HL-60 (cell line): ENCODE measurements at regions not wholly inside any gene's neighbourhood (a gene's known extent, or its start where the extent isn't known, plus 50 kb on each side); places are given as distances from the start of the nearest gene placed in this dataset.

ENCODE experiments used
- DNase-seq, 2 experiments: peaks; one replicate each; pipeline ENCODE4 v3.0.0-alpha.2; 2010 to 2020; ENCODE audit warnings: low read depth in 1 of 2, low spot score in 1 of 2
- H3K27ac ChIP-seq: fragments of 250-450 bp; sonication (Bioruptor Pico); replicated peaks from 2 replicates; pipeline ENCODE4 v1.5.1; 2020; ENCODE audit warnings: mild to moderate bottlenecking, moderate library complexity
- H3K27me3 ChIP-seq: fragments of 250-450 bp; sonication (Bioruptor Pico); 2 replicates; pipeline ENCODE4 v1.5.1; 2021; ENCODE audit warnings: mild to moderate bottlenecking, moderate library complexity; ENCODE audit not compliant: insufficient read depth, poor library complexity, severe bottlenecking
- H3K4me3 ChIP-seq: replicated peaks from 2 replicates; pipeline ENCODE4 v1.5.1; 2011; ENCODE audit warnings: mild to moderate bottlenecking, control low read depth, low read length; ENCODE audit not compliant: insufficient read depth
- GABPA ChIP-seq: IDR thresholded peaks from 2 replicates; pipeline ENCODE4 v1.6.1; 2012; ENCODE audit warnings: low read depth
- POLR2AphosphoS5 ChIP-seq: IDR thresholded peaks from 2 replicates; pipeline ENCODE4 v1.6.1; 2012; ENCODE audit warnings: low read depth
- REST ChIP-seq: IDR thresholded peaks from 2 replicates; pipeline ENCODE4 v1.6.1; 2012; ENCODE audit warnings: low read depth; ENCODE audit not compliant: insufficient replicate concordance
- SPI1 ChIP-seq: IDR thresholded peaks from 2 replicates; pipeline ENCODE4 v1.6.1; 2012; ENCODE audit warnings: low read depth, mild to moderate bottlenecking, borderline replicate concordance
- TF ChIP-seq, protein P1 (sequence below): IDR thresholded peaks from one replicate; pipeline ENCODE4 v1.5.1; 2011; ENCODE audit warnings: low read length, control low read depth, inconsistent platforms; ENCODE audit not compliant: insufficient read depth

- TF ChIP-seq GABPA = no peak
- no peak for TF ChIP-seq SPI1
- no peak for TF ChIP-seq POLR2AphosphoS5
- no peak for TF ChIP-seq REST
- TF ChIP-seq, protein P1, sequence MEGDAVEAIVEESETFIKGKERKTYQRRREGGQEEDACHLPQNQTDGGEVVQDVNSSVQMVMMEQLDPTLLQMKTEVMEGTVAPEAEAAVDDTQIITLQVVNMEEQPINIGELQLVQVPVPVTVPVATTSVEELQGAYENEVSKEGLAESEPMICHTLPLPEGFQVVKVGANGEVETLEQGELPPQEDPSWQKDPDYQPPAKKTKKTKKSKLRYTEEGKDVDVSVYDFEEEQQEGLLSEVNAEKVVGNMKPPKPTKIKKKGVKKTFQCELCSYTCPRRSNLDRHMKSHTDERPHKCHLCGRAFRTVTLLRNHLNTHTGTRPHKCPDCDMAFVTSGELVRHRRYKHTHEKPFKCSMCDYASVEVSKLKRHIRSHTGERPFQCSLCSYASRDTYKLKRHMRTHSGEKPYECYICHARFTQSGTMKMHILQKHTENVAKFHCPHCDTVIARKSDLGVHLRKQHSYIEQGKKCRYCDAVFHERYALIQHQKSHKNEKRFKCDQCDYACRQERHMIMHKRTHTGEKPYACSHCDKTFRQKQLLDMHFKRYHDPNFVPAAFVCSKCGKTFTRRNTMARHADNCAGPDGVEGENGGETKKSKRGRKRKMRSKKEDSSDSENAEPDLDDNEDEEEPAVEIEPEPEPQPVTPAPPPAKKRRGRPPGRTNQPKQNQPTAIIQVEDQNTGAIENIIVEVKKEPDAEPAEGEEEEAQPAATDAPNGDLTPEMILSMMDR = no peak
- Histone ChIP-seq H3K27me3 (no peaks in the 10 kb centered on the region), H3K4me3 (no peak overlapping the region), H3K27ac (no peak overlapping the region)
- DNase-seq = no peak
These were observed 94.5 kb upstream of the THUMPD2 start for GRCh38 chr2:39873586-39873985.

DNA sequence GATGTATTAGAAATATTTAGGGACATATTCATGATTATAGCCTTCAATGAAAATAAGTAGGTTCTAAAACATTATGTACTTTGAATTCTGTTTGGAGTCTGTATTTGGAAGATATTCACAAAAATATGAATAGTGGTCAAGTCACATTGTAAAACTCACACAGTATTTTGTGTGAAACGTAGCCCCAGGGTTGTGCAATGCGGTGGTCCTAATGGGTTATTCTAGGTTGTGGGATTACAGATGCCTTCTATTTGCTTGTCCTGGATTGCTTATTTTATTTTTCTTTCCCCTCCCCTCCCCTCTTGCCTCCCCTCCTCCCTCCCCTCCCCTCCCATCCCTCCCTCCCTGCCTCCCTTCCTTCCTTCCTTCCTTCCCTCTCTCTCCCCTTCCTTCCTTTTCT lies 93.7 kb upstream of the THUMPD2 start:
- no peak overlapping the region for H3K4me3 ChIP-seq
- no peak overlapping the region for H3K27ac ChIP-seq
- peaks cover 3% of the 10 kb centered on the region for H3K27me3 ChIP-seq
- DNase-seq = no peak
- TF ChIP-seq POLR2AphosphoS5 (no peak), SPI1 (no peak), GABPA (no peak), REST (no peak)
- TF ChIP-seq, protein P1 = no peak

DNA sequence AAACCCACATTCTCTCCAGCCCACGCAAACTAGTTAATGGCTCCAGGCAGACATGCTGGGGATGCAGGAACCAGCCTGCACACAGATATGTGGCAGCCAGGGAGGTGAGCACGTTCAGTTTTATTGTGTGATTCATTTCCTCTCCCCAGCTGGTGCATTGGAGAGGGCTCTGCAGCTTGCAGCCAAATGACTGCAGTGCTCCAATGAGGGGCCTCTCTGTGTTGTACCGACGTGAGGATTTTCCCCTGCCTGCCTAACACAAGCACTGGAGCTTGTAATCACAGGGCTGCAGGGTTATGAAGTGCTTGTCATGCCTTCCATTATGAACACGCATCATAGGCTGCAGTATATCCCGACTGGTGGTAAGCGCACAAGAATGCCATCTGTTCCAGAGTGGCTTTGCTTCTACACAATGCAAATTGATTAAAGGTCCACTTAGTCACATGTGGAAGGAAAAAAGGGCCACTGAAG lies 92.3 kb upstream of the THUMPD2 start:
- H3K27ac ChIP-seq = no peak overlapping the region
- H3K4me3 ChIP-seq = no peak overlapping the region
- peaks cover 3% of the 10 kb centered on the region for H3K27me3 ChIP-seq
- DNase-seq = no peak
- TF ChIP-seq, protein P1 = no peak
- no peak for TF ChIP-seq SPI1
- TF ChIP-seq REST = no peak
- no peak for TF ChIP-seq POLR2AphosphoS5
- no peak for TF ChIP-seq GABPA
